B cell (primary cell): ENCODE measurements at regions not wholly inside any gene's neighbourhood (a gene's known extent, or its start where the extent isn't known, plus 50 kb on each side); places are given as distances from the start of the nearest gene placed in this dataset.

Source experiments
- ATAC-seq: fragments of 200-7000 bp; cut with Tn5 transposase; one replicate; pipeline ENCODE4 v1.10.0; 2021; ENCODE audit warnings: low read depth, mild to moderate bottlenecking, moderate number of reproducible peaks, moderate library complexity
- CTCF ChIA-PET: fragments of 350-600 bp; sonication (Branson Sonifier 250); formaldehyde crosslinking; loops from one replicate; lab custom pipeline; 2021; ENCODE audit warnings: antibody characterized with exemption, inconsistent platforms; lab: Charles Lee
- POLR2A ChIA-PET: fragments of 350-600 bp; sonication (Branson Sonifier 250); formaldehyde crosslinking; loops from one replicate; lab custom pipeline; 2021; ENCODE audit warnings: antibody characterized with exemption; lab: Charles Lee
- DNase-seq: peaks from one replicate; pipeline ENCODE4 v3.0.0; 2013
- H2AFZ ChIP-seq: 2 replicates; pipeline ENCODE4 v1.6.1; 2012; ENCODE audit warnings: mild to moderate bottlenecking, low read depth, low read length; ENCODE audit not compliant: insufficient read depth, poor library complexity, severe bottlenecking
- H3K27ac ChIP-seq, 2 donors: 1 replicate in 1 of 2; 2 replicates in 1 of 2; pipeline ENCODE4 v1.5.1; 2012 to 2013; ENCODE audit warnings: low read length in 2 of 2, mild to moderate bottlenecking in 2 of 2, moderate library complexity in 1 of 2
- H3K27me3 ChIP-seq, 4 experiments: fragments of 200-600 bp in 1 of 4; sonication (generic) in 1 of 4; replicated peaks in 1 of 4; 1 replicate in 2 of 4; 2 replicates in 2 of 4; pipeline versions ENCODE4 v1.6.1 to v1.7.0; 2013 to 2016; ENCODE audit warnings: low read length in 3 of 4, mild to moderate bottlenecking in 2 of 4, mixed read lengths in 1 of 4, moderate library complexity in 1 of 4; ENCODE audit not compliant: insufficient read depth in 4 of 4, control insufficient read depth in 3 of 4; ENCODE audit errors: control extremely low read depth in 1 of 4
- H3K36me3 ChIP-seq, 2 experiments: replicated peaks in 1 of 2; 1 replicate in 1 of 2; 2 replicates in 1 of 2; pipeline versions ENCODE4 v1.6.1 to v1.7.1; 2013; ENCODE audit warnings: low read length in 1 of 2; ENCODE audit not compliant: insufficient read depth in 2 of 2, control insufficient read depth in 1 of 2; ENCODE audit errors: control extremely low read depth in 1 of 2, extremely low read depth in 1 of 2
- H3K4me1 ChIP-seq, 2 donors: fragments of 200-600 bp in 1 of 2; sonication (generic) in 1 of 2; 1 replicate in 1 of 2; 2 replicates in 1 of 2; pipeline versions ENCODE4 v1.5.1 to v1.6.1; 2013 to 2017; ENCODE audit warnings: low read length in 2 of 2; ENCODE audit not compliant: control insufficient read depth in 2 of 2, insufficient read depth in 2 of 2
- H3K4me2 ChIP-seq: replicated peaks from 2 replicates; pipeline ENCODE3; 2012; ENCODE audit warnings: mild to moderate bottlenecking, low read depth, low read length; ENCODE audit not compliant: poor library complexity, severe bottlenecking
- H3K4me3 ChIP-seq, 5 experiments: fragments of 200-600 bp in 1 of 5; sonication (generic) in 1 of 5; 1 replicate in 3 of 5; 2 replicates in 2 of 5; pipeline versions ENCODE4 v1.5.1 to v1.7.0; 2011 to 2016; ENCODE audit warnings: low read length in 4 of 5, mild to moderate bottlenecking in 4 of 5, low read depth in 2 of 5, control low read depth in 1 of 5, moderate library complexity in 1 of 5; ENCODE audit not compliant: insufficient read depth in 1 of 5; ENCODE audit errors: control extremely low read depth in 1 of 5, extremely low read depth in 1 of 5
- H3K79me2 ChIP-seq: fragments of 200-600 bp; sonication (generic); one replicate; pipeline ENCODE4 v1.6.0; 2016; ENCODE audit warnings: low read length; ENCODE audit not compliant: control insufficient read depth, insufficient read depth
- H3K9ac ChIP-seq: fragments of 200-600 bp; sonication (generic); 2 replicates; pipeline ENCODE4 v1.6.1; 2017; ENCODE audit warnings: mild to moderate bottlenecking, low read length, moderate library complexity
- H3K9me3 ChIP-seq, 3 donors: one replicate each; pipeline versions ENCODE4 v1.6.1 to v1.7.1; 2013; ENCODE audit warnings: low read length in 2 of 3; ENCODE audit not compliant: control insufficient read depth in 2 of 3, insufficient read depth in 1 of 3; ENCODE audit errors: control extremely low read depth in 1 of 3
- H4K20me1 ChIP-seq: 2 replicates; pipeline ENCODE4 v1.6.0; 2012; ENCODE audit warnings: mild to moderate bottlenecking, low read length; ENCODE audit not compliant: insufficient read depth, control insufficient read depth, poor library complexity, severe bottlenecking
- H3K27ac Mint-ChIP-seq: one replicate; pipeline ENCODE4 v1.8.0; 2021; ENCODE audit warnings: mixed read lengths
- H3K27me3 Mint-ChIP-seq: one replicate; pipeline ENCODE4 v1.8.0; 2021; ENCODE audit warnings: mixed read lengths
- H3K4me1 Mint-ChIP-seq: one replicate; pipeline ENCODE4 v1.8.0; 2021; ENCODE audit warnings: mixed read lengths
- H3K4me3 Mint-ChIP-seq: one replicate; pipeline ENCODE4 v1.8.0; 2021; ENCODE audit warnings: mixed read lengths
- H3K9me3 Mint-ChIP-seq: one replicate; pipeline ENCODE4 v1.8.0; 2022; ENCODE audit warnings: mixed read lengths; ENCODE audit not compliant: insufficient read depth
- CTCF ChIP-seq: fragments of 200-600 bp; IDR thresholded peaks from one replicate; pipeline ENCODE4 v1.8.0; 2022; ENCODE audit warnings: antibody characterized with exemption, mild to moderate bottlenecking
- EZH2 ChIP-seq: IDR thresholded peaks from 2 replicates; pipeline ENCODE4 v1.6.1; 2012; ENCODE audit warnings: borderline replicate concordance, low read depth, mild to moderate bottlenecking, moderate library complexity, low read length; ENCODE audit not compliant: insufficient read depth, poor library complexity, severe bottlenecking
- WGBS: methylation state at CpG from one replicate; pipeline ENCODE4 v1.1.5; 2013; ENCODE audit warnings: missing lambda C conversion rate; ENCODE audit not compliant: insufficient coverage; 5-methylcytosine and 5-hydroxymethylcytosine counted together
- intact Hi-C: fragments of 100-400 bp; cut with micrococcal nuclease; formaldehyde crosslinking; loops from one replicate; pipeline ENCODE4 v1.10.0; 2022

GRCh38 chr17:53406907-53407306 is 415.8 kb upstream of the KIF2B start:
- Histone ChIP-seq H2AFZ (no peak overlapping the region), H3K27me3 (no peaks in the 10 kb centered on the region), H3K4me1 (no peaks in the 10 kb centered on the region), H3K27ac (no peak overlapping the region), H3K9ac (no peak overlapping the region), H4K20me1 (no peaks in the 10 kb centered on the region), H3K4me2 (no peak overlapping the region), H3K36me3 (no peaks in the 10 kb centered on the region), H3K9me3 (peaks cover 0 to 9% (median 1%) of the 10 kb centered on the region in 3 donors), H3K79me2 (no peaks in the 10 kb centered on the region), H3K4me3 (no peak overlapping the region)
- H3K9me3 Mint-ChIP-seq = peaks cover 4% of the 10 kb centered on the region
- no peak for ATAC-seq
- TF ChIP-seq CTCF = no peak
- TF ChIP-seq EZH2 = no peak
- H3K4me3 Mint-ChIP-seq = no peak overlapping the region
- no peaks in the 10 kb centered on the region for H3K4me1 Mint-ChIP-seq
- no peaks in the 10 kb centered on the region for H3K27me3 Mint-ChIP-seq
- WGBS = 100% methylated on average over 3 of the region's 4 CpGs
- no peak overlapping the region for H3K27ac Mint-ChIP-seq
- ChIA-PET POLR2A (no interaction called here), CTCF (no interaction called here)
- no peak for DNase-seq
- intact Hi-C loops = no loop called here

- no peak for ATAC-seq
- intact Hi-C loops = no loop called here
- Histone ChIP-seq H3K9ac (no peak overlapping the region), H3K4me1 (no peaks in the 10 kb centered on the region), H3K9me3 (no peaks in the 10 kb centered on the region), H4K20me1 (no peaks in the 10 kb centered on the region), H3K79me2 (no peaks in the 10 kb centered on the region), H3K36me3 (no peaks in the 10 kb centered on the region), H3K4me2 (no peak overlapping the region), H3K4me3 (no peak overlapping the region), H2AFZ (no peak overlapping the region), H3K27ac (no peak overlapping the region), H3K27me3 (no peaks in the 10 kb centered on the region)
- Mint-ChIP-seq H3K27ac (no peak overlapping the region), H3K4me1 (no peaks in the 10 kb centered on the region), H3K9me3 (peaks cover 8% of the 10 kb centered on the region), H3K27me3 (no peaks in the 10 kb centered on the region), H3K4me3 (no peak overlapping the region)
- ChIA-PET POLR2A (no interaction called here), CTCF (no interaction called here)
- DNase-seq = no peak
- TF ChIP-seq EZH2 (no peak), CTCF (no peak)
- 80% methylated on average over 1 of the region's 6 CpGs for WGBS
Measured at GRCh38 chr17:53391197-53391596, 431.5 kb upstream of the KIF2B start.
